ENCODE measurements at regions not wholly inside any gene's neighbourhood (a gene's known extent, or its start where the extent isn't known, plus 50 kb on each side); places are given as distances from the start of the nearest gene placed in this dataset.

GRCh38 chr16:35533683-35534082, 2074.3 kb downstream of the TP53TG3F start:
- TF ChIP-seq CTCF (IDR thresholded peaks at IDR 0.05; ENCODE audit: low read length) = no peak
- no peak for TF ChIP-seq EZH2 (IDR thresholded peaks at IDR 0.05; ENCODE audit: borderline replicate concordance, low read length)

Measured in OCI-LY1 (cell line).